ENCODE measurements at regions not wholly inside any gene's neighbourhood (a gene's known extent, or its start where the extent isn't known, plus 50 kb on each side); places are given as distances from the start of the nearest gene placed in this dataset.

DNA sequence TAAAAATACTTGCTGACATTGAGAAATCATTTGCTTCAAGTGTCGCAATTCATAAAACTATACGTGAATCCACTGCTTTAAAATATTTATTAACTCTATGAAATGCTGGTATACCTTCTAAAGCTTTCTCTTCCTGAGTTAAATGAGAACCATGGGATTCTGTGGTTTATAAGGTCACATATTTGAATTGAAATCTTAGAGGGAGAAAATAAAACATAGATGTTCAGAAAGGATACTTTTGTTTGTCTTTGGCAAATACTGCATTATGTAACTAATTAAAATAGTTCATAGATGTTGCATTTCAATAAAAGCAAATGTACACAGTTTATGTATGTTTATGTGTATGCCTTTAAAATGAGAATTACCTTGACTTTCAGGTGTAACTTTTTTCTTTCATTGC, 250.1 kb downstream of the FAM170A start:
- no peaks in the 10 kb centered on the region for H3K36me3 ChIP-seq (ENCODE audit: control insufficient read depth in 2 of 2, insufficient read depth in 1 of 2, low read length in 2 of 2)
- H3K9me3 ChIP-seq (ENCODE audit: control insufficient read depth, insufficient read depth, low read depth, low read length), result no peaks in the 10 kb centered on the region
- no peaks in the 10 kb centered on the region for H3K4me1 ChIP-seq (ENCODE audit: control insufficient read depth, insufficient read depth, low read length)
- ChIA-PET CTCF (no interaction called here), POLR2A (no interaction called here)
- no peak overlapping the region for H3K4me3 ChIP-seq (ENCODE audit: low read depth, low read length)
- no peak overlapping the region for H3K27ac ChIP-seq (ENCODE audit: extremely low read depth, low read depth, low read length)
- TF ChIP-seq ZNF501 (tag by site-specific recombination; IDR thresholded peaks at IDR 0.05) (no peak), ZNF211 (tag by site-specific recombination; IDR thresholded peaks at IDR 0.05; ENCODE audit: low read depth) (no peak), GLI2 (tag by site-specific recombination; IDR thresholded peaks at IDR 0.05; ENCODE audit: borderline replicate concordance, low read depth) (no peak), ZNF26 (tag by site-specific recombination; IDR thresholded peaks at IDR 0.05) (no peak), ZNF600 (tag by site-specific recombination; IDR thresholded peaks at IDR 0.05) (no peak), GLI4 (tag by site-specific recombination; IDR thresholded peaks at IDR 0.05) (no peak)
- TF ChIP-seq, protein P1, sequence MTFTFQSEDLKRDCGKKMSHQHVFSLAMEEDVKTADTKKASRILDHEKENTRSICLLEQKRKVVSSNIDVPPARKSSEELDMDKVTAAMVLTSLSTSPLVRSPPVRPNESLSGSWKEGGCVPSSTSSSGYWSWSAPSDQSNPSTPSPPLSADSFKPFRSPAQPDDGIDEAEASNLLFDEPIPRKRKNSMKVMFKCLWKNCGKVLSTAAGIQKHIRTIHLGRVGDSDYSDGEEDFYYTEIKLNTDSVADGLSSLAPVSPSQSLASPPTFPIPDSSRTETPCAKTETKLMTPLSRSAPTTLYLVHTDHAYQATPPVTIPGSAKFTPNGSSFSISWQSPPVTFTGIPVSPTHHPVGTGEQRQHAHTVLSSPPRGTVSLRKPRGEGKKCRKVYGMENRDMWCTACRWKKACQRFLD (tag by site-specific recombination; IDR thresholded peaks at IDR 0.05), result no peak
- TF ChIP-seq, protein P2, sequence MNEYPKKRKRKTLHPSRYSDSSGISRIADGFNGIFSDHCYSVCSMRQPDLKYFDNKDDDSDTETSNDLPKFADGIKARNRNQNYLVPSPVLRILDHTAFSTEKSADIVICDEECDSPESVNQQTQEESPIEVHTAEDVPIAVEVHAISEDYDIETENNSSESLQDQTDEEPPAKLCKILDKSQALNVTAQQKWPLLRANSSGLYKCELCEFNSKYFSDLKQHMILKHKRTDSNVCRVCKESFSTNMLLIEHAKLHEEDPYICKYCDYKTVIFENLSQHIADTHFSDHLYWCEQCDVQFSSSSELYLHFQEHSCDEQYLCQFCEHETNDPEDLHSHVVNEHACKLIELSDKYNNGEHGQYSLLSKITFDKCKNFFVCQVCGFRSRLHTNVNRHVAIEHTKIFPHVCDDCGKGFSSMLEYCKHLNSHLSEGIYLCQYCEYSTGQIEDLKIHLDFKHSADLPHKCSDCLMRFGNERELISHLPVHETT (tag by site-specific recombination; IDR thresholded peaks at IDR 0.05), result no peak

DNA sequence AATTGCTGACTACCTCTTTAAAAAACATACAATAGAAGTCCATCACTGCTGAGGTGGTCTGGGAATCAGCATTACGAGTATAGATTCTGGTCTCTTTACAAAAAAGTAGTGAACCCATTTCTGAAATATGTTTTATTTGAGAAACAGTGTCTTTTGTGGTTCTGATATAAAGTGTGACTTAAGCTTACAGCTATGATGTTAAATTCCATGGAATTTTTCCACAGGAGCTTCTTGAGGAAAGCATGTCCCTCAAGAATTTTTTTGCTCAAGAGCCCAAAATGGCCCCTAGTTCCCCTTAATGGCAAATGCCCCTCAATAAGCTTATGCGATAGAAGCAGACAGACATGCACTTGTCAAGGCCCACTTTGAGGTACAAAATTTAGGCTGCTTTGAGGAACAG, 265.7 kb downstream of the FAM170A start:
- H3K4me3 ChIP-seq (ENCODE audit: low read depth, low read length), result no peak overlapping the region
- CTCF ChIA-PET, result no interaction called here
- POLR2A ChIA-PET, result no interaction called here
- no peaks in the 10 kb centered on the region for H3K36me3 ChIP-seq (ENCODE audit: control insufficient read depth in 2 of 2, insufficient read depth in 1 of 2, low read length in 2 of 2)
- H3K27ac ChIP-seq (ENCODE audit: extremely low read depth, low read depth, low read length), result no peak overlapping the region
- H3K4me1 ChIP-seq (ENCODE audit: control insufficient read depth, insufficient read depth, low read length), result no peaks in the 10 kb centered on the region
- no peaks in the 10 kb centered on the region for H3K9me3 ChIP-seq (ENCODE audit: control insufficient read depth, insufficient read depth, low read depth, low read length)
- TF ChIP-seq ZNF473 (tag by site-specific recombination; IDR thresholded peaks at IDR 0.05), result no peak
- TF ChIP-seq, protein P3, sequence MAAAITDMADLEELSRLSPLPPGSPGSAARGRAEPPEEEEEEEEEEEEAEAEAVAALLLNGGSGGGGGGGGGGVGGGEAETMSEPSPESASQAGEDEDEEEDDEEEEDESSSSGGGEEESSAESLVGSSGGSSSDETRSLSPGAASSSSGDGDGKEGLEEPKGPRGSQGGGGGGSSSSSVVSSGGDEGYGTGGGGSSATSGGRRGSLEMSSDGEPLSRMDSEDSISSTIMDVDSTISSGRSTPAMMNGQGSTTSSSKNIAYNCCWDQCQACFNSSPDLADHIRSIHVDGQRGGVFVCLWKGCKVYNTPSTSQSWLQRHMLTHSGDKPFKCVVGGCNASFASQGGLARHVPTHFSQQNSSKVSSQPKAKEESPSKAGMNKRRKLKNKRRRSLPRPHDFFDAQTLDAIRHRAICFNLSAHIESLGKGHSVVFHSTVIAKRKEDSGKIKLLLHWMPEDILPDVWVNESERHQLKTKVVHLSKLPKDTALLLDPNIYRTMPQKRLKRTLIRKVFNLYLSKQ (tag by site-specific recombination; IDR thresholded peaks at IDR 0.05; ENCODE audit: borderline replicate concordance), result no peak
- TF ChIP-seq HOXD13 (CRISPR knock-in tag; IDR thresholded peaks at IDR 0.05; ENCODE audit: borderline replicate concordance), result no peak
- no peak for TF ChIP-seq MYNN (tag by site-specific recombination; IDR thresholded peaks at IDR 0.05; ENCODE audit: borderline replicate concordance)
- no peak for TF ChIP-seq MZF1 (tag by site-specific recombination; IDR thresholded peaks at IDR 0.05; ENCODE audit: borderline replicate concordance)
- TF ChIP-seq ZNF362 (tag by site-specific recombination; IDR thresholded peaks at IDR 0.05), result no peak
- no peak for TF ChIP-seq ZNF544 (tag by site-specific recombination; IDR thresholded peaks at IDR 0.05)
- TF ChIP-seq ZNF174 (tag by site-specific recombination; IDR thresholded peaks at IDR 0.05), result no peak
- no peak for TF ChIP-seq ZNF138 (tag by site-specific recombination; IDR thresholded peaks at IDR 0.05; ENCODE audit: borderline replicate concordance)
- no peak for TF ChIP-seq ZSCAN4 (tag by site-specific recombination; IDR thresholded peaks at IDR 0.05)
- TF ChIP-seq ZNF548 (tag by site-specific recombination; IDR thresholded peaks at IDR 0.05), result no peak
- TF ChIP-seq ZBTB49 (tag by site-specific recombination; IDR thresholded peaks at IDR 0.05; ENCODE audit: low read depth), result no peak
- TF ChIP-seq SETDB1 (IDR thresholded peaks at IDR 0.05; ENCODE audit: insufficient read length, low read length), result no peak
- TF ChIP-seq BCL11A (tag by site-specific recombination; IDR thresholded peaks at IDR 0.05; ENCODE audit: low read depth), result no peak

Data from HEK293 (cell line).